Activated CD4-positive, alpha-beta T cell treated with anti-CD3 and anti-CD28 coated beads, Interleukin-2, amount 50 U/mL, for 16 hours (primary cell): ENCODE measurements at regions not wholly inside any gene's neighbourhood (a gene's known extent, or its start where the extent isn't known, plus 50 kb on each side); places are given as distances from the start of the nearest gene placed in this dataset.
"Not testable (repeated sequence)": the region's sequence is repeated elsewhere in the genome, so short reads cannot be mapped to it uniquely, and the experiment has no call there.

Source experiments
- DNase-seq: peaks from one replicate; pipeline ENCODE4 v3.0.0-alpha.2; 2020

GRCh38 chr5:152171888-152172287 is 233.2 kb downstream of the NMUR2 start:
- DNase-seq = no peak

- DNase-seq = no peak
Observed at GRCh38 chr5:152170350-152170749, 234.7 kb downstream of the NMUR2 start.

DNA sequence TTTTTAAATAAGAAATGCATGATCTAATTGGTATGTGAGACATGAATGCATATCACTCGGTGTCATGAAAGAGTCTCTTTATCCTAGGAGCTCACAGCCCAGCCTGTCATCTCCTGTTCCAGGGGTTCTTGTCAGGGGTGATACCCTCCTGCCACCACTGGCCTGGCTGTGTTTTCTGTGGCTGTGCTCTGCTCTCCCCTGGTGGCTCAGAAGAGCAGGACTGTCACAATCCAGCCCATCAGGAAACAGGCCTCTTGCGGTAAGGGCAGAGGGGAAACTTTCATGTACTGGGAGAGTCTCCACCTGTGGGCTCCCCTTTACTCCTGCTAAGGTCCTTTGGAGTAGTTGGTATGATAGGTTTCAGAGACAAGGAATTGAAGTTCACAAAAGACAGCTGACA is 240.2 kb upstream of the GLRA1 start:
- no peak for DNase-seq

GRCh38 chr5:152159894-152160293 is 235.2 kb upstream of the GLRA1 start:
- not testable (repeated sequence) for DNase-seq

DNA sequence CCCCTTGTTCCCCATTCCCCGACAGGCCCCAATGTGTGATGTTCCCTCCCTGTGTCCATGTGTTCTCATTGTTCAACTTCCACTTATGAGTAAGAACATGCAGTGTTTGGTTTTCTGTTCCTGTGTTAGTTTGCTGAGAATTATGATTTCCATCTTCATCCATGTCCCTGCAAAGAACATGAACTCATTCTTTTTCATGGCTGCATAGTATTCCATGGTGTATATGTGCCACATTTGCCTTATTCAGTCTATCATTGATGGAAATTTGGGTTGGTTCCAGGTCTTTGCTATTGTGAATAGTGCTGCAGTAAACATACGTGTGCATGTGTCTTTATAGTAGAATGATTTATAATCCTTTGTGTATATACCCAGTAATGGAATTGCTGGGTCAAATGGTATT is 229.8 kb upstream of the GLRA1 start:
- not testable (repeated sequence) for DNase-seq

GRCh38 chr5:152151940-152152339 is 227.3 kb upstream of the GLRA1 start:
- DNase-seq = no peak

GRCh38 chr5:152151113-152151512 is 226.5 kb upstream of the GLRA1 start:
- DNase-seq = no peak

- DNase-seq = no peak
Observed at GRCh38 chr5:152147286-152147685, 222.6 kb upstream of the GLRA1 start.

GRCh38 chr5:152146566-152146965 is 221.9 kb upstream of the GLRA1 start:
- DNase-seq = no peak

DNA sequence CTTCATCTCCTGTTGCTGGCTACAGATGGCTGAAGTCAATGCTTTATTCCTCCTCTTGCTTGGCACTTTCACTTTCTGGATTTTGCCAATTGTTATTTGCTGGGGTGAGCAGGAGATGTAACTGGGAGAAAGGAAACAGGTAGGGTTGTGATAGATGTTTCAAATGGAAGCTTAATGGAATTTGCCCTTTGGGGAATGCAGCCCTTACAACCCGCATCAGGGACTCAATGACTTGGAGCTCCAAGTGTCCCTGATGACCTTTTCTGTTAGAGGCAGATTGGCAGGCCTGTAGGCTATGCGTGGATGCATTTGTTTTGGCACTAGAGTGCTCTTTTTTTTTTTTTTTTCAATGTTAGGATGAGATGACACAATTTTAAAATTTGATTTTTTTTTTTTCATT is 219.9 kb upstream of the GLRA1 start:
- DNase-seq = no peak

GRCh38 chr5:152144030-152144429 is 219.4 kb upstream of the GLRA1 start:
- no peak for DNase-seq

DNA sequence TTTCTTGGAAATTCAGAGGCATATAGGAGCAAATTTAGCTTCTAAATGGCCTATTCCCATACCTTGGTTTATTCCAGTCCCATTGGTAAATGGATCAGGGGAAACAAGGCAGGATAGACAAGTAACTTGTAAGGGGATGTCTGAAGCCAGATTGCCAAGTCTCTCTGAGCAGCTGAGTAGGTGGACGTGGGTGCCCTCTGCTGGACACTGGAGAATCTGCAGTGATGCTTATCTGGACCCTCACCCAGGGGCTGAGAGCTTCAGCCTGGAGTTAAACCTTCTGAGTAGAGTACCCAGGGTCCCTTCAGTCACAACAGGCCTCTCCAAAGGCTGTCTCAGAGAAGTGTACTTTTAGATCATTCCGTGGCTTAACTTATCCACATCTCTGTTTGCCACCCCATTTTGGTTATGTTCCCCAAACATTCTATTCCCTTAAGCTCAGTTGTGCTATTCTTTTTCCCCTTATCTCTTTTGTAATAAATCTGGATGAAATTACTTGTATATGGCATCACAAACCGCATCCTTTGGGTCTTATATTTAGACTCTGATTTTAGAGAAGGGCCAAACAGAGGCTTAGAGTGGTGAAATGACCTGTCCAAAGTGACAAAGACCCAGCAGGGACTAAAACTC is 218.3 kb upstream of the GLRA1 start:
- peak; percentile 61 for DNase-seq

- no peak for DNase-seq
Observed at GRCh38 chr5:152140347-152140746, 215.7 kb upstream of the GLRA1 start.

- no peak for DNase-seq
Observed at GRCh38 chr5:152137063-152137462, 212.4 kb upstream of the GLRA1 start.

DNA sequence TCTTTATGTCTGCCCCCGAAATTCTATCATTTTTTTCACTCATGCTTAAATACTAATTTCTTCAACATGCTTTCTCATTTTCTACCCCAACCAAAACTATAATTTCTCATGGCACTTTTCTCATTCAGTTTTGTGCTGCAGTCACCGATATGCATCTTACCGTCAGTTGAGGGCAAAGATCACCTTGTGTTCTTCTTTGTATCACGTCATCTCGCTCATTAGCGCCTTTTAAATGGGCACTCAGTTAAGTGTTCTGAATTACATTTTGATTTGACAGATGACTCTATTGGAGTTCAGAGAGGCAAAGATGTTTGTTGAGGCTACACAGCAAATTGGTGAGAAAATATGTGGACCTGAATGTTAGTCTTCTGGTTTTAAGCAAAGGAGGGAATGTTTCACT is 211.7 kb upstream of the GLRA1 start:
- no peak for DNase-seq

DNA sequence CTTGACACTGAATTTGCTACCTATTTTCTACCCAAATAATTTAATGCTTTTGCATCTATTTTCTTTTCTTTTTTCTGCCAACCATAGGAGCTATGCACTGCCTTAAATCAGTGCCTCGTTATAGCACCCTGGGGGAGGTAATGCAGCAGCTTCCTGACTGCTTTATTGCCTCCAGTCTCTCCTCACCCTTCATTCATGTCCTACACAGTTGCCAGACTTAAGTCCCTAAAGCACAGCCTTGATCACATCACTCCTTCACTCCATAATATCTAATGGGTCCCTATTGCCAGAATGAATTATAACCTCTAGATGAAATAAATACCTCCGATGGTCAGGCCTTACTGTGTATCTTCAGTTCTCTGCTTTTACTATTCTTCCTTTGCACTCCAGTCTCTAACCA is 211.2 kb upstream of the GLRA1 start:
- DNase-seq = no peak

GRCh38 chr5:152125661-152126205 is 201.1 kb upstream of the GLRA1 start:
- DNase-seq = no peak

- no peak for DNase-seq
Observed at GRCh38 chr5:152124409-152125041, 199.9 kb upstream of the GLRA1 start.

- DNase-seq = no peak
Observed at GRCh38 chr5:152118676-152119470, 194.2 kb upstream of the GLRA1 start.

GRCh38 chr5:152116934-152117333 is 192.3 kb upstream of the GLRA1 start:
- DNase-seq = no peak

- peak; percentile 74 for DNase-seq
Observed at GRCh38 chr5:152113401-152113800, 188.8 kb upstream of the GLRA1 start.

DNA sequence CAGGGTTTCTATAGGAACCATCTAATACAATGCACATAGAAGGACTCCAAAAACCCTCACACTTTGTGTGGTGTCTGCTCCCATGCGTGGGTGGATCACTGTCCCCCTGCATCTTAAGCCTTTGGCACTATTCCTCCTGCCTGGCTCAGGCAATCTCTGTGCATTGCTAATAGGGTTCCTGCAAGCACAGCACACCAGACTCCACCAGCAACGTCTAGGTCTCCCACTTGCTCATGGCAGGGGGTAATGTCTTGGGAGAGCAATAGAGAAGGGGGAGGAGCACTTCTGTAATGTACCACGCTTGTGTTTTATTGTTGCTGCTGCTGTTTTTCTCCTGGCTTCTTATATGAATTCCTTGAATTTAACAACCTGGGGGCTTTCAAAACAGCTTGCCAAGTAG is 182.6 kb upstream of the GLRA1 start:
- no peak for DNase-seq

DNA sequence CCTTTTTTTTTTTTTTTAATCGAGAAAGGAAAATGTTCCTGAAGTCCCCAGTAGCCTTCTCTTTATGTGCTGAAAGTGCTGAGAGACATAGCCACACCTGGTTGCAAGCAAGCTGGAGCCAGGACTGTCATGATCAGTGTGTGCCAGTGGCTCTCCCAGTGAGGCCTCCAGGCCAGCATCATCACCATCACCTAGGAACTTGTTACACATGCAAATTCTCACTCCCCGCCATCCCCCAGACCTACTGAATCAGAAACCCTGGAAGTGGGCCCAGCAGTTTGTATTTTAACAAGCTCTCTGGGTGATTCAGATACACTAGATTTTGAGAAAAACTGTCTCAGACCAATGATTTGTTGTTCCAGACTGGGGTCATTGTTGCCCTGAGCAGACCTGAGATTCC is 181.9 kb upstream of the GLRA1 start:
- no peak for DNase-seq

GRCh38 chr5:152105085-152105484 is 180.4 kb upstream of the GLRA1 start:
- no peak for DNase-seq
